G401 (cell line): ENCODE measurements at regions not wholly inside any gene's neighbourhood (a gene's known extent, or its start where the extent isn't known, plus 50 kb on each side); places are given as distances from the start of the nearest gene placed in this dataset.
"Not testable (repeated sequence)": the region's sequence is repeated elsewhere in the genome, so short reads cannot be mapped to it uniquely, and the experiment has no call there.

ENCODE experiments used
- DNase-seq: peaks from one replicate; pipeline ENCODE4 v3.0.0-alpha.2; 2015; ENCODE audit warnings: low spot score
- in situ Hi-C: cut with HindIII; loops from 2 replicates; pipeline ENCODE4 v1.10.0; 2016; ENCODE audit warnings: low sequenced_read_pairs, mixed read lengths

DNA sequence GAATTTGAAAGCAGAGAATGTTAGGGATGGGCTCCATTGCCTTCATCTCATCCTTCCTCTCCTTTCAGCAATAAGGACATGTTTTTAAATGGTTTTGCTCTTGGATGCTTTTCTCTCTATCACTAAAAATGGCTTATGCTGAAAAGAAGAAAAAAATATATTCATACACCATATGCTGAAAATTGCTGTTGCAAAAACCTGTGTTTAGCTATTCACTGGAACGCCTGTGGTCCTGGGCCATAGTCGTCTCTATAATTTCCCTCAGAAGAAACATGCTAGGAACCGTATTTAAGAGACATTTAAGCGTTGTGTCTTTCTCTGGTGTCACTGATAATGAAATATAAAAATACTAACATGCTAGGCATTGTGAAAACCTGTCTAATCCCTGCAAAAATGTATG lies 324.9 kb downstream of the TSN start:
- no peak for DNase-seq
- in situ Hi-C loops, result no loop called here

GRCh38 chr2:122080871-122081270 lies 325.4 kb downstream of the TSN start:
- no peak for DNase-seq
- in situ Hi-C loops, result no loop called here

DNA sequence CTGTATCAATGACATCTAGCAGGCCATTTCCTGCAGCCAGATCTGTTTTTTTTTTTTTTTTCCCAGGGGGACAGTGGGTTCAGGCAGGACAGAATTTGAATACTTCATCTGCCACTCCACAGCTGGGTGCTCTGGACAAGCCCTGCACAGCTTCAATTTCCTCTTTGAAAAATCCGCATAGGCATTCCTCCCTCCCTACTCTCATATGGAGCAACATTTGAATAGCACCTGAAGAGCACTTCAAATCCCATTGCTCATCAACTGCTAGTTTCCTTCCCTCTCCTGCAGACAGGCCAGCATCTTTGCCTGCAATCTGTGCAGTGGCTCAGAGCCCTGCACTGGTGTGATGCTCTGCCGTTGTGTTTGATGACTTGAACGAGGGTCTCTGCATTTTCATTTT lies 326.3 kb downstream of the TSN start:
- in situ Hi-C loops, result no loop called here
- no peak for DNase-seq

DNA sequence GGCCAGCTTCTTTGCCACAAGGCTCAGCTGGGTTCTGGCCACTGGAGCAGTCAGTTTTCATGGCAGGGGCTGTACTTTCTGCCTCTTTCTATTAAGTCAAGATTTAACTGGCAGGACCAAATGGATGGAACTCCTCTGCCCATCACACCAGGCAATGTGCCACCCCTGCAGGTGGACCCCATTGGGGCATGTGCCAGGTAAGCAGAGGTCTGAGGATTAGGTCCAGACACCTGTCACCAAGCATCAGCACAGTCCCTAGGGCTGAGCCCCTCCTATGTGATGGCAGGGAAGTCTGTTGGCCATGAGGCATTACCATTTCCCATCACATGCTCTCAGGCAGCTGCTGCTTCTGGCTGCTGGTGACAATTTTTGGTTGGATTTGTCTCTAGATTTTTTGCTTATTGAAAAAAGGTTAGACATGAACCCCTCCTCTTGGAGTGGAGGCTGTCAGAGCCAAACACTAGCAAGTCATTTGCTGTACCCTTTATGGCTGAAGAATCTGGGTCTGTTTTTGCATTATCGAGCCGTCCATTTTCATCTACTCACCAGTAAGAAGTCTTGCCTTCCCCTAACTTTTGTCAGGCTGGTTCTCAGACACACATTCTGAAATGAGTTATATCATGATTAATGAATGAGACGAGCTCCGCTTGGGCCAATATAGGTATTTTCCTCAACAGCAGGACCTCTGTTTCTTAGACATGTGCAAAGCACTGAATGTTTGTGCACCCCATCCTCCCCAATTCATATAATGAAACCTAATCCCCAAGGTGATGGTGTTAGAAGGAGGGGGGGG lies 328.0 kb downstream of the TSN start:
- DNase-seq, result no peak
- in situ Hi-C loops, result no loop called here

- DNase-seq, in situ Hi-C loops: not testable (repeated sequence)
Measured at GRCh38 chr2:122085672-122086071, 330.2 kb downstream of the TSN start.

DNA sequence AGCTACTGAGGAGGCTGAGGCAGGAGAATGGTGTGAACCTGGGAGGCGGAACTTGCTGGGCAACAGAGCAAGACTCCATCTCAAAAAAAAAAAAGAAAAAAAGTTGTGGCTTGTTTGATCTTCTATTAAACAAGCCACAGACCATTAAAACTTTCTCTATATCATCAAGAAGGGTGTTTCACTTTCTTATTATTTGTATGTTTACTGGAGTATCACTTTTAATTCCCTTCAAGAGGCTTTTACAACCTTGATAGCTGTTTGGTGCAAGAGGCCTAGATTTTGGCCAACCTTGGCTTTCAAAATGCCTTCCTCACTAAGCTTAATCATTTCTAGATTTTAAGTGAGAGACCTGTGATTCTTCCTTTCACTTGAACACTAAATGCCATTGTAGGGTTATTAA lies 339.1 kb downstream of the TSN start:
- no peak for DNase-seq
- in situ Hi-C loops, result no loop called here

DNA sequence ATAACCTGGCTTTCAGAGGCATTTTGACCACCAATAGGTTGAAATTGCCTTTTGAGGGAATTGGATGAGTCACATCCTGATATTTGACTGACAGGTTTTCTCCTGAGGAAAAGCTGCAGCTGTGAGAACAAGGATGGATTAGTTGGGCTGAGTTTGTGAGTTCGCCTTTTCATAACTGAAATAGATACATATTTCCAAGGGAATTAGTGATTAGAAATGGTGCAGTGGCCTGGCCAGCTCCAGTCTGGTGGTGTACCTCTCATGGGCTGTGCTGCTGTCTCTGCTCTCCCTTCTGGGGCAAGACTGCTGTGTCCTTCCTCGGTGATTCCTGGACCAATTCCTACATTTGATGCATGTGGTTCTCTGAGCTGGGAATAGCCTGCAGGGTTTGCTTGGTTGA lies 341.3 kb downstream of the TSN start:
- in situ Hi-C loops, result no loop called here
- no peak for DNase-seq

GRCh38 chr2:122098306-122098705 lies 342.9 kb downstream of the TSN start:
- no peak for DNase-seq
- in situ Hi-C loops, result no loop called here

GRCh38 chr2:122100346-122100745 lies 344.9 kb downstream of the TSN start:
- in situ Hi-C loops, result no loop called here
- DNase-seq, result no peak

- DNase-seq, result no peak
- in situ Hi-C loops, result no loop called here
Measured at GRCh38 chr2:122100756-122101155, 345.3 kb downstream of the TSN start.

- DNase-seq, result no peak
- in situ Hi-C loops, result no loop called here
Measured at GRCh38 chr2:122101319-122101718, 345.9 kb downstream of the TSN start.

DNA sequence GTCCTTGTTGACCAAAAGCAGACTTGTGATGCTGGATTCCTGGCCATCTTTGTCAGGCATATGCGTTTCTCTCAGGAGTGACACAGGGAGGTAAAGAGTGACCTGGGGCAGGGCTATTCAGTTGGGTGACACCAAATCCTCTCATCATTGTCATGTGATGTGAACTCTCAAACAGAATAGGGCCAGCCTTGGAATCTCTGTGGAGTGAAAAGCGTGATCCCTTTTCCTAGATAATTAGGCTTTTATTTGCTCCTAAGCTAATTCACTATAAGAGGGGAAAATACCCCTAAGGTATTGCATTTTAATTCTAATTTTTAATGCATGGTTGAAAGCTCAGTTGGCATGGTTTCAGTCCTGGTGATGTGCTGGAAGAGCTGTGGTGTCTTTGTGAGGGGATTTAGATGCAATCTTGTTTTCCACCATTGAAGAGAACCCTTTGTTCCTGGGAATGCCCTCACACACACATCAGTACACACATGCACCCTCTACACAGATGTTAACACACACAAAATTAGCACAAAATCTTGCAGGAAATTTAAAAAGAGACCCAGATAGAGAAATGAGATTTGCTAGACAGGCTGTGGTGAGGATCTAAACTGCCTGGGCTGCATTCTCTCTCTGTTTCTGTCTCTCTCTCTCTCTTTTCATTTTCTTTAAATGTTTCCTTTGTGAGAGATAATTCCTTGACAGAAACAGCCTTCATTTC lies 349.9 kb downstream of the TSN start:
- in situ Hi-C loops, result no loop called here
- DNase-seq, result no peak

- in situ Hi-C loops, result no loop called here
- no peak for DNase-seq
Measured at GRCh38 chr2:122105877-122106206, 350.4 kb downstream of the TSN start.

- in situ Hi-C loops, result no loop called here
- no peak for DNase-seq
Measured at GRCh38 chr2:122108186-122108585, 352.7 kb downstream of the TSN start.

GRCh38 chr2:122112216-122113005 lies 357.0 kb downstream of the TSN start:
- no peak for DNase-seq
- in situ Hi-C loops, result no loop called here

DNA sequence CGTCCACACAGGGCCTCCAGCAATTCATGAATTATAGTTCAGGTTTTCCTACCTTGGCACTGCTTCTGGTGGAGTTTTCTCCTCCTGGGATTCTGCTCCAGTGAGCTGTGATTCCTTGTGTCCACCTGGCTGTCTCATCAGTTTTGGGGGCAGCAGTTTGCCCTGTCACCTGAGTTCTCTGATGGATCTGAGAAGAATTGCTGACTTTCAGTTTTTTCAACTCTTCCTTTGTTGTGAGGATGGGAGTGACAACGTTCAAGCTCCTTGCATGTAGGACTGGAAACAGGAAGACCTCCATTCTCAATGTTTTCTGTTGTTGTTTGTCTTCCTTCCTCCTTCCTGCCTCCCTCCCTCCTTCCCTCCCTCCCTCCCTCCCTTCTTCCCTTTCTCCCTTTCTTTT lies 359.0 kb downstream of the TSN start:
- DNase-seq, result no peak
- in situ Hi-C loops, result no loop called here

DNA sequence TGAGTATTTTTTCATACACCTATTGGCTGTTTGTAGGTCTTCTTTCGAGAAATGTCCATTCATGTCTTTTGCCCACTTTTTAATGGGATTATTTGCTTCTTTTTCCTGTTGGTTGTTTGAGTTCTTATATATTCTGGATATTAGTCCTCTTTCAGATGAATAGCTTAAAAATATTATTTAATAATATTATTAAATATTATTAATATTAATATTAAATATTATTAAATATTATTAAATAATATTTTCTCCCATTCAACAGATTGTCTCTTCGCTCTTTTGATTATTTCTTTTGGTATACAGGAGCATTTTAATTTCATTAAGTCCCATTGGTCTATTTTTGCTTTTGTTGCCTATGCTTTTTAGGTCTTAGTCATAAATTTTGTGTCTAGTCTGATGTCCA lies 361.9 kb downstream of the TSN start:
- in situ Hi-C loops, result no loop called here
- DNase-seq, result no peak

GRCh38 chr2:122129399-122129798 lies 373.9 kb downstream of the TSN start:
- in situ Hi-C loops, result no loop called here
- no peak for DNase-seq

- no peak for DNase-seq
- in situ Hi-C loops, result no loop called here
Measured at GRCh38 chr2:122132147-122132691, 376.8 kb downstream of the TSN start.
